HG02885 (cell line): ENCODE measurements at regions not wholly inside any gene's neighbourhood (a gene's known extent, or its start where the extent isn't known, plus 50 kb on each side); places are given as distances from the start of the nearest gene placed in this dataset.
"Not testable (repeated sequence)": the region's sequence is repeated elsewhere in the genome, so short reads cannot be mapped to it uniquely, and the experiment has no call there.

Experiments used
- ATAC-seq: cut with Tn5 transposase; IDR thresholded peaks from one replicate; pipeline ENCODE4 v1.9.1; 2021; ENCODE audit warnings: mild to moderate bottlenecking; ENCODE audit not compliant: unreplicated experiment, poor library complexity

DNA sequence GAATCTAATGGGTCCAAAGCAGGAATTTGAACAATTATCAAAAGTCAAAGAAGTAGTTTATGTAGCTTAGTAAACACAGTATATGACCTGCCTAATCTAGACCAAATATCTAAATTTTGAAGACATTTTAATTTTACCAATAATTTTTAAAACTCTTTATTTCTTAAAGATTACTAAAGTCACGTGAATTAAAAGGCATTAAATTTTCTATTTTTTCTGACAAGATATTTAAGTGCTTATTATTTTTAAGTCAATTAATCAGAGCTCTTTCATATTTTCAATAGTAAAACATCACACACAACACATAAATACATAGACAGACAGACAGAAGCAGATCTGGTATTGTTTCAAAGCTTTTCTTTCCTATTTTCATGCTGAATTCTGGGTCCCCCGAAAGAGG, 89.5 kb downstream of the ZNF467 start:
- ATAC-seq, result no peak

- ATAC-seq, result no peak
These were observed 90.2 kb downstream of the ZNF467 start for GRCh38 chr7:149683181-149683580.

DNA sequence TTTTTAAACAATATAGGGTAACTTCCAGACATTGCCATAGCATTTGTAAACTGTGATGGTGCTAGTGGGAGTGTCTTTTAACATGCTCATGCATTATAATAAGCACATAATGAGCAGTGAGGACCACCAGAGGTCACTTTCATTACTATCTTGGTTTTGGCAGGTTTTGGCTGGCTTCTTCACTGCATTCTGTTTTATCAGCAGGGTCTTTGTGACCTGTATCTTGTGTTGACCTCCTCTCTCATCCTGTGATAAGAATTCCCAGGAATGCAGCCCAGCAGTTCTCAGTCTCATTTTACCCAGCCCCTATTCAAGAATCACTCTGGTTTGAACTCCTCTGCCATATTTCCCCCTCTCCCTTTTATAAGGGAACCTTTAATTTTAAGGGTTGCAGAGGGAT, 91.3 kb downstream of the ZNF467 start:
- no peak for ATAC-seq

DNA sequence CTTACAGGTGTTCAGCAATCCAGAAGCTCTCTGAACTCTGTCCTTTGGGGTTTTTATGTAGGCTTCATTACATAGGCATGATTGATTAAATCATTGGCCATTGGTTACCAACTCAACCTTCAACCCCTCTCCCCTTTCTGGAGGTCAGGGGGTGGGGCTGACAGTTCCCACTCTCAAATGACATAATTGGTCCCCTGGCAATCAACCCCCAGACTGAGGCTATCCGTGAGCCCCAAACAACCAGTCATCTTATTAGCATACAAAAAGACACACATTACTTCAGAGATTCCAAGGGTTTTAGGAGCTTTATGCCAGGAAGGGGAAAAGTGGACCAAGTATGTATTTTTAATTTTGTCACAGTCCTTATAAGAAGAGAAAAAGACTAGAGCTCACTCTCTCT, 92.1 kb downstream of the ZNF467 start:
- no peak for ATAC-seq

DNA sequence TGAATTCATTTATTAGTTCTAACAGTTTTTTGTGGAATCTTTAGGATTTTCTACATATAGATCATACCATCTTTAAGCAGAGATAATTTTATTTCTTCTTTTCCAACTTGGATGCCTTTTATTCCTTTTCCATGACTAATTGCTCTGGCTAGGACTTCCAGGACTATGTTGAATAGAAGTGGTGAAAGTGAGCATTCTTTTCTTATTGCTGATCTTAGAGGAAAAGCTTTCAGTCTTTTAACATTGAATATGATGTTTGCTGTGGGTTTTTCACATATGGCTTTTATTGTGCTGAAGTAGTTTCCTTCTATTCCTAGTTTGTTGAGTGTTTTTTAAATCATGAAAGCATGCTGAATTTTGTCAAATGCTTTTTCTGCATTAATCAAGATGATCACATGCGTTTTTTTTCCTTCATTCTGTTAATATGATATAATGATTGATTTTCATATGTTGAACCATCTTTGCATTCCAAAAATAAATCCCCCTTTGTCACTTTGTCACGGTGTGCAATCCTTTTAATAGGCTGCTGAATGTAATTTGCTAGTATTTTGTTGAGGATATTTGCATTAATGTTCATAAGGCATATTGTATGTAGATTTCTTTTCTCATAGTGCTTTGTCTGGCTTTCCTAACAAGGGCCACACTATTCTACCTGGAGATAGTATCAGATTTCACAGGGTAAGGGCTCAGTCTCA, 92.9 kb downstream of the ZNF467 start:
- ATAC-seq, result no peak

- ATAC-seq, result not testable (repeated sequence)
These were observed 98.5 kb downstream of the ZNF467 start for GRCh38 chr7:149674728-149675385.

DNA sequence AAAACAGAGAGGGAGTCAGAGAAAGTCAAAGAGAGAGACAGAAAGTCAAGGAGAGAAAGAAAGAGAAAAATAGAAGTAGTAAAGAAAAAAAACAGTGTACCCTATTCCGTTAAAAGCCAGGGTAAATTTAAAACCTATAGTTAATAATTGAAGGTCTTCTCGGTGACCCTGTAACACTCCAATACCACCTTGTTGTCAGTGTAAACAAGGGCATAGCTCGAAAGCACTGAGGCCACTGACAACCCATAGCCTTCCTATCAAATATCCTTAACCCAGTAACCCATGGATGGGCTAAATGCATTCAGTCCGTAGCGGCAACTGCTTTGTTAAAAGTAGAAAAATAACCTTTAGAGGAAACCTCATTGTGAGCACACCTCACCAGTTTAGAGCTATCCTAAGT, 100.4 kb downstream of the ZNF467 start:
- no peak for ATAC-seq

DNA sequence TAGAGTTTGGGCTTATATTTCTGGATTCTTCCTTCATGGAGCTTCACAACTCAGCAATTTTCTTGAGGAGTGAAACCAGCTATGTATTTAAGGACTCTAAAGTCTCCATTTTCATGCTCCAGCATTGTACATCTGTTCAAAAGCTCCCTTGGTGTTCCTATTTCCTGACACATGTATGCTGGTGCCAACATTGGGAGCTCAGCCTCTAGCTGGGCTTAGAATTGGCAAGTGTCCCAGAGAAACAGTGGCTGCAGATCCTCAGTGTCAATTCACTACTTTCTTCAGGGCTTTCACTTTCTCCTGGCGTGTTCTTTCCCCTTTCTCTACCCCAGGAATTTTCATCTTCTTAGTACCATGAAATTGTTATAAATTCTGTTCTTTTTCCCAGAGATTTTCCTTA, 103.1 kb downstream of the ZNF467 start:
- ATAC-seq, result no peak

GRCh38 chr7:149669121-149669818, 104.1 kb downstream of the ZNF467 start:
- no peak for ATAC-seq

- ATAC-seq, result no peak
These were observed 106.9 kb downstream of the ZNF467 start for GRCh38 chr7:149666360-149666945.

GRCh38 chr7:149665618-149666017, 107.8 kb downstream of the ZNF467 start:
- not testable (repeated sequence) for ATAC-seq

DNA sequence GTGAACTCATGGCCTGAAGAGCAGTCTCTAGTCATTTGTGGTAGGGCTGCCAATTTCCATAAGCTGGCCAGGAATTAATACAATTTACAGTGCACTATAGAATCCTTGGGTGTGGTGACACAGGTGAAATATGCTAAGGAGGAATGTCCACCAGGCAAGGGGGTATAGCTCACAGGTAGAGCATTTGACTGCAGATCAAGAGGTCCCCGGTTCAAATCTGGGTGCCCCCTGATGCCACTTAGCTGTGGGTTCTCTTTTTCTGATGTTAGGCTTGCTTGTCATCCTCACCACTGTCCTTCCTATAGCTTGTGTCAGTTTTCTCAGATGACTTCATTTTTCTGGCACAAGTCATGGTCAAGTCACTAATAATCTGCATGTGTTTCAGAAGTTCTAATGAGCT, 108.7 kb downstream of the ZNF467 start:
- no peak for ATAC-seq

DNA sequence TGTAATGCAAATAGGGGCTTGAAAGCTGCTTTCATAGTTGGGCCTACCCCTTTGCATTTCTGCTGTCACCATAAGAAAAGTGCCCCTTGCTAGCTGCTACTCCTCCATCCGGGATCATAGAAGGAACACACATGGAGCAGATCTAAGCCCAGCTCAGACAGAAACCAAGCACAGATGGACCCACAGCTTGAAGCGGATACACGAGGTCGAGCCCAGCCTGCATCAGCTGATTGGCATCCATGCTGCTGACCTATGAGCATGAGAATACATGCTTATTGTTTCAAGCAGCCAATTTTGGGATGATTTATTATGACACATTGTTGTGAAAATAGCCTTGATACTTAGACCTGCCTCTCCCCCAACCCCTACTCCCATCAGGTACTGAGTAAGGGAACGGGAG, 109.2 kb downstream of the ZNF467 start:
- no peak for ATAC-seq

- ATAC-seq, result peak; percentile 92
These were observed 110.7 kb downstream of the ZNF467 start for GRCh38 chr7:149662591-149663095.

DNA sequence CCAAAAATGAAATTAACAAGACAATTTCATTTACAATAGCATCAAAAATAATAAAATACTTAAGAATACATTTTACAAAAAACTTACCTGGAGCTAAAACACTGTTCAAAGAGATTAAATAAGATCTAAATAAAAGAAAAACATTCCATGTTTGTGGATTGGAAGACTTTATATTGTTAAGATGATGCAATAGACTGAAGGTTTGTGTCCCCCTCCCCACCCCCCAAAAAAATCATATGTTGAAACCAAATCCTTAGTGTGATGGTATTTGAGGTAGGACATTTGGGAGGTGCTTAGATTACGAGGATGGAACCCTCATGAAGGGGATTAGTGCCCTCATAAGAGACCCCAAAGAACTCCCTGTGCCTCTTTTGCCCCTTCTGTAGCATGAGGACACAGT, 117.6 kb downstream of the ZNF467 start:
- no peak for ATAC-seq

GRCh38 chr7:149654588-149654987, 118.8 kb downstream of the ZNF467 start:
- no peak for ATAC-seq

- ATAC-seq, result not testable (repeated sequence)
These were observed 123.2 kb downstream of the ZNF467 start for GRCh38 chr7:149650190-149650589.

DNA sequence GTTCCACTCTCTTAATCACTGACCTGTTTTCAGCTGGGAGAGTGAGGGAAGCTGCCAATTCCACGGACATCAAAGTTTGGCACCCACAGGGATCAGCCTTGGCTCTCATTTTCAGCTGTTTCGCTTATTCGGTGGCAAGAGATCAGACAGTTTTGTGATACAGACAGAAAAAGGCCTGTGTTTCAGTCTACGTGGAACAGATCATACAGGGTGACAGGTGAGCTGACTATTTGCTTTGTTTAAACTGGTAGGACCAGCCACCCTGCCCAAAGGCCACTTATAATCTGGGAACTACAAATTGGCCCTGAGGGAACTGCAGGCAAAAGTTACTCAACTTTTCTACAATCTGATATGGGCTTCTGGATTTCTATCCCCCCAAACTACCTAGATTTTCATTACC, 128.6 kb downstream of the ZNF467 start:
- ATAC-seq, result no peak

GRCh38 chr7:149642589-149642988, 130.8 kb downstream of the ZNF467 start:
- ATAC-seq, result no peak

DNA sequence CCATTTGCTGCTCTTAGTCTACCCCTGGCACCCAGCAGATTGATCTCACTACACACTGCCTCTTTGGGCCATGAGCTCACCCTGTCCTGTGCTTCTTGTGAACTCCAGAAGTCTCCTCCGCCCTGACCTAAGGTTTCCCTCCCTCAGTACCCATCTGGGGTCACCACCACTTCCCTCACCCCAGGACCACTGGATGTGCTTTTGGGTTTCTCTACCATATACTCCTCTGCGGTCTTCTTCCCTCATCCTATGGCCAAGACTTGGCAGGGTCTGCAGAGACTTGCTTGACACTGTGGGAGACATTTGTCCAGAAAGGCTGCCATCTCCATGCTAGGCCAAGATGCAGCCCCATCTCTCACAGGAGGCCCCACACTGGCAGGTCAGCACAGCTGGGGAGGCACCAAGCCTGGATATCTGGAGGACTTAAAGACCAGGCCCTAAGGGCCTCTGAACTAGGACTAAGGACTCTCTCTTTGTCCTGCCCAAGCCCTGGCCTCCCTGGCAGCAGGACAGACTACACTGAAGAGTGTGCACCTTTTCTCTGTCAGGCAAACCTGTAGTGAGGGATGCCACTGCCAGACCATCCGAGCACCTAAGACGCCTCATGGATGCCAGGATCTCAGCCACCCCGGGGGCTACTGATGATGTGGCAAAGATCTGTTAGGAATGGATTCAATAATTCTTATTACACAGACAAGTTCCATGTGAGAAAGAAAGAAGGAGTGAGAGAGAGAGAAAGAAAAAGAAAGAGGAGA, 134.6 kb downstream of the ZNF467 start:
- ATAC-seq, result no peak
